Body of pancreas (tissue), 4 donors: ENCODE measurements at regions not wholly inside any gene's neighbourhood (a gene's known extent, or its start where the extent isn't known, plus 50 kb on each side); places are given as distances from the start of the nearest gene placed in this dataset.

Source experiments
- ATAC-seq: fragments of 150-250 bp; one replicate; pipeline ENCODE4 v1.9.1; 2016
- DNase-seq, 4 donors: peaks; one replicate each; pipeline ENCODE4 v3.0.0-alpha.2; 2019
- H3K27ac ChIP-seq, 4 donors: fragments of 200-600 bp; sonication (generic); 1 replicate in 3 of 4; 2 replicates in 1 of 4; pipeline versions ENCODE4 v1.5.1 to v1.6.1; 2016 to 2019; ENCODE audit warnings: mild to moderate bottlenecking in 1 of 4, mixed read lengths in 1 of 4, moderate library complexity in 1 of 4
- H3K27me3 ChIP-seq, 2 donors: fragments of 200-600 bp; sonication (generic); one replicate each; pipeline ENCODE4 v1.6.0; 2016; ENCODE audit warnings: mild to moderate bottlenecking in 1 of 2
- H3K36me3 ChIP-seq, 2 donors: fragments of 200-600 bp; sonication (generic); replicated peaks in 1 of 2; 2 replicates each; pipeline ENCODE4 v1.5.1; 2016; ENCODE audit warnings: low read depth in 2 of 2; ENCODE audit not compliant: insufficient read depth in 1 of 2
- H3K4me1 ChIP-seq: fragments of 200-600 bp; sonication (generic); one replicate; pipeline ENCODE4 v1.6.0; 2016
- H3K4me3 ChIP-seq, 2 donors: fragments of 200-600 bp; sonication (generic); 1 replicate in 1 of 2; 2 replicates in 1 of 2; pipeline ENCODE4 v1.5.1; 2016 to 2019
- H3K9me3 ChIP-seq, 3 donors: fragments of 200-600 bp; sonication (generic); 1 replicate in 2 of 3; 2 replicates in 1 of 3; pipeline ENCODE4 v1.5.1; 2016
- POLR2A ChIP-seq, 3 donors: fragments of 450-650 bp; IDR thresholded peaks; one replicate each; pipeline ENCODE4 v1.6.1; 2016; ENCODE audit warnings: antibody characterized with exemption in 3 of 3, mild to moderate bottlenecking in 2 of 3
- WGBS, 2 donors: methylation state at CpG; one replicate each; pipeline ENCODE4 v1.1.5; 2017; 5-methylcytosine and 5-hydroxymethylcytosine counted together
- intact Hi-C: fragments of 100-400 bp; cut with DNase I; formaldehyde crosslinking; loops from one replicate; pipeline ENCODE4 v1.15.1; 2023
- TF ChIP-seq, protein P1 (sequence below), 7 experiments: fragments of 450-650 bp in 4 of 7; fragments of 200-600 bp in 3 of 7; sonication (generic) in 3 of 7; IDR thresholded peaks; one replicate each; pipeline ENCODE4 v1.5.1; 2016 to 2019; ENCODE audit warnings: antibody characterized with exemption in 7 of 7

DNA sequence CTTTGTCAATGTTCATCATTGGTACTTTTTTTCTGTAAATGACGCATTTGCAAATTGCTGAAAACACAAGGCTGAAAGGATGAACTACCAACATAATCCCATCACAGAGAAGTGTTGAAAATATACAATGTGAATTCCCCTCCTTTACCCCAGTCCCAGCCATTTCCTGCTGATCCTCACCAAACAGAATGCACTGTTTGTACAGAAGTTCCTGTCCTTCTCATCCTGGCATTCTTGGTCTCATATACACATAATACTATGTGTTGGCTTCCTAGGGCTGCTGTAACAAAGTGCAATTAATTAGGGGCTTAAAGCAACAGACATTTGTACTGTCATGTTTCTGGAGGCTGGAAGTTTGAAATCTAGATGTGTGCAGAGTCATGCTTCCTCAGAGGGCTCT is 836.2 kb upstream of the MGAT4C start:
- intact Hi-C loops, result no loop called here

DNA sequence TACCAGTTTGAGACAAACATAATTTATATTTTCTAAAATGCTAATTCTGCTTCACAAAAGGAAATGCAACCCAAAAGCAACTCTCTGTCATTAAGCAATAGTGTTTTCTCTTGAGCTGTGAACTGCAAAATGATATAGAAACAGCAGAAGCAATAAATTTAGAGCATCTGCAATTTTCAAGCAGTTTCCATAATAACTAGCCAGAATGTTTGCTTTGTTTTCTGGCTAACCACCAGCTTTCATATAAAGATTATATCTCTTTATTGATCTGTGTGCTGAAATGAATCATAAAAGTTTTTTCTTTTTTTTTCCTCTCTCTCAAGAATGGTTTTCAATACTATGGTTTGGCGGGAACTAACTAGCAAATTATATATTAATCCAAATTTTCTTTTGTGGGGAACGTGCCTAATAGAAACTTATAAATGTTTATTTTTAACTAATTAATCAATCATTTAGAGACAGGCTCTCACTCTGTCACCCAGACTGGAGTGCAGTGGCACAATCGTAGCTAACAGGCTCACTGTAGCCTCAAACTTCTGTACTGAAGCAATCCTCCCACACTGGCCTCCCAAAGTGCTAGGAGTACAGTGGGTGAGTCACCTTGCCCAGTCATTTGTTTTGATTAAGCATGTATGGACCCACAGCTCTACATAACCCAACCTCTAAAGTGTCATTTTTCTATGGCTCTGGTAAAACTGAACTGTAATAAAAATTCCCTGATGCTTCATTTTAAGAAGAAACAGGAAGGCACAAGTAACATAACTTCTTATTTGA is 830.1 kb upstream of the MGAT4C start:
- intact Hi-C loops, result no loop called here
- no peaks in the 10 kb centered on the region for H3K27me3 ChIP-seq
- DNase-seq (peak in 1 of 4 donors; percentile 10), ATAC-seq (peak; percentile 42)
- H3K36me3 ChIP-seq, result no peaks in the 10 kb centered on the region
- H3K4me1 ChIP-seq, result no peaks in the 10 kb centered on the region
- no peak overlapping the region for H3K4me3 ChIP-seq
- no peaks in the 10 kb centered on the region for H3K9me3 ChIP-seq
- TF ChIP-seq, protein P1, sequence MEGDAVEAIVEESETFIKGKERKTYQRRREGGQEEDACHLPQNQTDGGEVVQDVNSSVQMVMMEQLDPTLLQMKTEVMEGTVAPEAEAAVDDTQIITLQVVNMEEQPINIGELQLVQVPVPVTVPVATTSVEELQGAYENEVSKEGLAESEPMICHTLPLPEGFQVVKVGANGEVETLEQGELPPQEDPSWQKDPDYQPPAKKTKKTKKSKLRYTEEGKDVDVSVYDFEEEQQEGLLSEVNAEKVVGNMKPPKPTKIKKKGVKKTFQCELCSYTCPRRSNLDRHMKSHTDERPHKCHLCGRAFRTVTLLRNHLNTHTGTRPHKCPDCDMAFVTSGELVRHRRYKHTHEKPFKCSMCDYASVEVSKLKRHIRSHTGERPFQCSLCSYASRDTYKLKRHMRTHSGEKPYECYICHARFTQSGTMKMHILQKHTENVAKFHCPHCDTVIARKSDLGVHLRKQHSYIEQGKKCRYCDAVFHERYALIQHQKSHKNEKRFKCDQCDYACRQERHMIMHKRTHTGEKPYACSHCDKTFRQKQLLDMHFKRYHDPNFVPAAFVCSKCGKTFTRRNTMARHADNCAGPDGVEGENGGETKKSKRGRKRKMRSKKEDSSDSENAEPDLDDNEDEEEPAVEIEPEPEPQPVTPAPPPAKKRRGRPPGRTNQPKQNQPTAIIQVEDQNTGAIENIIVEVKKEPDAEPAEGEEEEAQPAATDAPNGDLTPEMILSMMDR (IDR thresholded peaks at IDR 0.05), result no peak
- no peak for TF ChIP-seq POLR2A (IDR thresholded peaks at IDR 0.05)
- H3K27ac ChIP-seq, result no peak overlapping the region
- 10 to 15% methylated on average over 3 of the region's 3 CpGs for WGBS, 2 donors

More for the DNA sequence above, 836.2 kb upstream of the MGAT4C start:
- Histone ChIP-seq H3K27me3 (no peaks in the 10 kb centered on the region), H3K4me1 (no peaks in the 10 kb centered on the region), H3K9me3 (no peaks in the 10 kb centered on the region), H3K27ac (no peak overlapping the region), H3K36me3 (no peaks in the 10 kb centered on the region), H3K4me3 (no peak overlapping the region)
- 91 to 95% methylated on average over 1 of the region's 1 CpG for WGBS, 2 donors
- DNase-seq, result no peak
- TF ChIP-seq, protein P1 (IDR thresholded peaks at IDR 0.05), result no peak
- TF ChIP-seq POLR2A (IDR thresholded peaks at IDR 0.05), result no peak
- no peak for ATAC-seq

DNA sequence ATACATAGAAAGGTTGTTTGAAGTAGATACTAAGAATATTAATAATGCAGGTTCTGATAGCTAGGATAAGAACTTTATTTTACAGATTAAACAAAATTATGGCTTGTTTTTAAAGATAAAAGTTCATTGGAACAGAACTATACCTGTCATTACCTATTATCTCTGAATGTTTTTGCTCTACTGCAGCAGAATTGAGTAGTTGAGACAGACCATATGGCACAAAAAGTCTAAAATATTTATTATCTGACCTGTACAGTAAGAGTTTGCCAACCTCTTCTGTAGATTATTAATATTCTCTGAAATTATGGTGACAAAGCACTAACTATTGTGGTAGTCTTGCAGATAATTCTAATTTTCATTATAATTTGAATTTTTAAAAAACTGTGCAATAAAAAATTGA is 829.1 kb upstream of the MGAT4C start:
- no peaks in the 10 kb centered on the region for H3K27me3 ChIP-seq
- no peak for DNase-seq
- no peaks in the 10 kb centered on the region for H3K36me3 ChIP-seq
- intact Hi-C loops, result no loop called here
- no peaks in the 10 kb centered on the region for H3K9me3 ChIP-seq
- no peak for TF ChIP-seq POLR2A (IDR thresholded peaks at IDR 0.05)
- TF ChIP-seq, protein P1 (IDR thresholded peaks at IDR 0.05), result no peak
- ATAC-seq, result no peak
- H3K27ac ChIP-seq, result no peak overlapping the region
- no peak overlapping the region for H3K4me3 ChIP-seq
- no peaks in the 10 kb centered on the region for H3K4me1 ChIP-seq

GRCh38 chr12:87082756-87083155 is 826.6 kb upstream of the MGAT4C start:
- intact Hi-C loops, result no loop called here
- ATAC-seq, result no peak

More at GRCh38 chr12:87082756-87083155, 826.6 kb upstream of the MGAT4C start:
- Histone ChIP-seq H3K4me3 (no peak overlapping the region), H3K36me3 (no peaks in the 10 kb centered on the region), H3K27me3 (no peaks in the 10 kb centered on the region), H3K27ac (no peak overlapping the region), H3K9me3 (no peaks in the 10 kb centered on the region), H3K4me1 (no peaks in the 10 kb centered on the region)
- DNase-seq, result no peak
- TF ChIP-seq, protein P1 (IDR thresholded peaks at IDR 0.05), result no peak
- TF ChIP-seq POLR2A (IDR thresholded peaks at IDR 0.05), result no peak
- WGBS, 2 donors, result 71 to 79% methylated on average over 2 of the region's 2 CpGs
